GM12878 (cell line): ENCODE measurements at regions not wholly inside any gene's neighbourhood (a gene's known extent, or its start where the extent isn't known, plus 50 kb on each side); places are given as distances from the start of the nearest gene placed in this dataset.

Experiments
- ATAC-seq: fragments of 200-7000 bp; cut with Tn5 transposase; 3 replicates; pipeline ENCODE4 v1.9.1; 2020; ENCODE audit warnings: mild to moderate bottlenecking, moderate library complexity
- BruUV-seq: library from RNA; stranded (reverse); fragments of 400-500 nt; replicated peaks from 2 replicates; lab custom pipeline; 2021; lab: Mats Ljungman, UMichigan
- CTCF ChIA-PET: fragments of 300-600 bp; sonication (Branson Sonifier 250); formaldehyde crosslinking; extraction: SDS; loops from one replicate; lab custom pipeline; 2021; ENCODE audit warnings: inconsistent platforms; lab: Yijun Ruan, JAX
- POLR2A ChIA-PET: fragments of 350-600 bp; formaldehyde crosslinking; extraction: SDS; loops from one replicate; lab custom pipeline; 2021; ENCODE audit warnings: inconsistent platforms; lab: Charles Lee
- RAD21 ChIA-PET: fragments of 300-600 bp; sonication (Branson Sonifier 250); formaldehyde crosslinking; loops from one replicate; lab custom pipeline; 2023; ENCODE audit warnings: antibody characterized with exemption; ENCODE audit not compliant: unreplicated experiment; lab: Charles Lee
- SMC1A ChIA-PET: fragments of 300-600 bp; sonication (Branson Sonifier 250); formaldehyde crosslinking; loops from one replicate; lab custom pipeline; 2023; ENCODE audit not compliant: unreplicated experiment, uncharacterized antibody; lab: Charles Lee
- DNase-seq: peaks from one replicate; pipeline ENCODE4 v3.0.0-alpha.2; 2011; ENCODE audit warnings: low read depth, low spot score
- FAIRE-seq: peaks from 3 replicates; lab custom pipeline; 2011; peaks lifted over from hg19 to GRCh38; lab: Jason Lieb, UNC
- H2AFZ ChIP-seq: 2 replicates; pipeline ENCODE4 v1.6.0; 2011; ENCODE audit warnings: low read depth, low read length, control low read depth; ENCODE audit not compliant: control insufficient read depth
- H3K27ac ChIP-seq: 2 replicates; pipeline ENCODE4 v1.5.1; 2011; ENCODE audit warnings: control low read depth; ENCODE audit not compliant: control insufficient read depth, insufficient read depth
- H3K27me3 ChIP-seq, 2 experiments: replicated peaks in 1 of 2; 2 replicates each; pipeline versions ENCODE4 v1.6.0 to v1.6.1; 2011; ENCODE audit warnings: low read length in 1 of 2; ENCODE audit not compliant: control insufficient read depth in 2 of 2, insufficient read depth in 2 of 2
- H3K36me3 ChIP-seq, 2 experiments: 2 replicates each; pipeline ENCODE4 v1.5.1; 2011; ENCODE audit warnings: low read length in 1 of 2; ENCODE audit not compliant: control insufficient read depth in 2 of 2, insufficient read depth in 2 of 2
- H3K4me1 ChIP-seq: 2 replicates; pipeline ENCODE4 v1.6.1; 2011; ENCODE audit warnings: mild to moderate bottlenecking, low read length, moderate library complexity, mixed read lengths; ENCODE audit not compliant: control insufficient read depth, insufficient read depth
- H3K4me2 ChIP-seq: 2 replicates; pipeline ENCODE4 v1.6.0; 2011; ENCODE audit warnings: control low read depth; ENCODE audit not compliant: control insufficient read depth, insufficient read depth
- H3K4me3 ChIP-seq: fragments of 200-600 bp; sonication (generic); 2 replicates; pipeline ENCODE4 v1.5.1; 2016
- H3K79me2 ChIP-seq: 2 replicates; pipeline ENCODE4 v1.6.0; 2011; ENCODE audit warnings: low read length; ENCODE audit not compliant: control insufficient read depth, insufficient read depth
- H3K9ac ChIP-seq: 2 replicates; pipeline ENCODE4 v1.8.0; 2011; ENCODE audit warnings: low read length, control low read depth, mixed read lengths; ENCODE audit not compliant: control insufficient read depth, insufficient read depth
- H3K9me3 ChIP-seq: replicated peaks from 3 replicates; pipeline ENCODE4 v1.5.1; 2011; ENCODE audit warnings: mild to moderate bottlenecking, low read length; ENCODE audit not compliant: control insufficient read depth, insufficient read depth
- H4K20me1 ChIP-seq: 2 replicates; pipeline ENCODE4 v1.6.0; 2011; ENCODE audit not compliant: control insufficient read depth, insufficient read depth
- BCL3 ChIP-seq: IDR thresholded peaks from 2 replicates; pipeline ENCODE4 v1.6.1; 2011; ENCODE audit warnings: borderline replicate concordance, low read depth, mild to moderate bottlenecking, moderate library complexity, low read length; ENCODE audit not compliant: insufficient read depth, poor library complexity, severe bottlenecking
- BCLAF1 ChIP-seq: fragments of 450-650 bp; IDR thresholded peaks from 2 replicates; pipeline ENCODE4 v1.6.1; 2017; ENCODE audit warnings: antibody characterized with exemption, mild to moderate bottlenecking, moderate library complexity
- E4F1 ChIP-seq: fragments of 450-650 bp; IDR thresholded peaks from 2 replicates; pipeline ENCODE4 v1.6.1; 2018; ENCODE audit warnings: borderline replicate concordance, mild to moderate bottlenecking; ENCODE audit not compliant: partially characterized antibody
- IRF4 ChIP-seq: IDR thresholded peaks from 2 replicates; pipeline ENCODE4 v1.6.1; 2011; ENCODE audit warnings: low read depth, low read length
- KAT2A ChIP-seq: conservative IDR thresholded peaks from 2 replicates; pipeline ENCODE4 v1.6.1; 2011; ENCODE audit warnings: low read depth, low read length; ENCODE audit not compliant: control insufficient read depth
- NBN ChIP-seq: fragments of 450-650 bp; IDR thresholded peaks from 2 replicates; pipeline ENCODE4 v1.6.1; 2016
- NFYA ChIP-seq: IDR thresholded peaks from 2 replicates; pipeline ENCODE4 v1.6.1; 2011; ENCODE audit warnings: low read depth, mild to moderate bottlenecking, low read length, improper control_type of control experiment, borderline replicate concordance
- SKIL ChIP-seq: fragments of 450-650 bp; IDR thresholded peaks from 2 replicates; pipeline ENCODE4 v1.6.1; 2017; ENCODE audit warnings: mild to moderate bottlenecking, low read depth, inconsistent platforms; ENCODE audit not compliant: poor library complexity, severe bottlenecking
- SMAD1 ChIP-seq: fragments of 450-650 bp; IDR thresholded peaks from 2 replicates; pipeline ENCODE4 v1.6.1; 2018; ENCODE audit warnings: mild to moderate bottlenecking, low read depth; ENCODE audit not compliant: partially characterized antibody
- USF1 ChIP-seq: IDR thresholded peaks from 2 replicates; pipeline ENCODE4 v1.6.1; 2011; ENCODE audit warnings: borderline replicate concordance, low read depth, mild to moderate bottlenecking, moderate library complexity, mixed read lengths, low read length; ENCODE audit not compliant: insufficient read depth; ENCODE audit errors: extremely low read length
- WGBS: methylation state at CpG from one replicate; pipeline ENCODE4 v1.1.6; 2016; ENCODE audit warnings: low lambda C conversion rate; ENCODE audit not compliant: insufficient replicate concordance, insufficient coverage; ENCODE audit errors: missing lambda C conversion rate; 5-methylcytosine and 5-hydroxymethylcytosine counted together
- in situ Hi-C: fragments of 300-500 bp; cut with MboI; formaldehyde crosslinking; loops from 9 replicates; pipeline ENCODE4 v1.14.3; 2018; ENCODE audit warnings: mixed read lengths
- intact Hi-C: fragments of 100-400 bp; cut with micrococcal nuclease; formaldehyde crosslinking; loops from one replicate; pipeline ENCODE4 v1.14.2; 2022; ENCODE audit not compliant: unreplicated experiment

- Histone ChIP-seq H3K27me3 (no peaks in the 10 kb centered on the region), H3K36me3 (no peaks in the 10 kb centered on the region), H3K9me3 (no peaks in the 10 kb centered on the region), H3K4me3 (no peak overlapping the region), H3K4me1 (no peaks in the 10 kb centered on the region), H3K4me2 (no peak overlapping the region), H2AFZ (no peak overlapping the region), H3K79me2 (no peaks in the 10 kb centered on the region), H4K20me1 (no peaks in the 10 kb centered on the region), H3K27ac (no peak overlapping the region), H3K9ac (no peak overlapping the region)
- WGBS: 0% methylated on average over 3 of the region's 3 CpGs
- intact Hi-C loops (no loop called here), in situ Hi-C loops (no loop called here)
- no TSS peak for BruUV-seq
- RAD21 ChIA-PET: no interaction called here
- SMC1A ChIA-PET: interaction anchor here (0.6 kb wide), 1 partner anchor 62 kb away, joined by 3 read pairs; no protein-coding TSS in a partner anchor
- no peak for ATAC-seq
- CTCF ChIA-PET: no interaction called here
- no peak for FAIRE-seq
- POLR2A ChIA-PET: no interaction called here
- no peak for DNase-seq
- TF ChIP-seq NBN: no peak
- no peak for TF ChIP-seq E4F1
- no peak for TF ChIP-seq USF1
- no peak for TF ChIP-seq KAT2A
- no peak for TF ChIP-seq IRF4
- TF ChIP-seq BCL3: no peak
- TF ChIP-seq BCLAF1: no peak
- no peak for TF ChIP-seq SKIL
- TF ChIP-seq SMAD1: no peak
- no peak for TF ChIP-seq NFYA
Measured at GRCh38 chr3:181402347-181402746, 309.4 kb upstream of the SOX2 start.
